Panc1 (cell line): ENCODE measurements at regions not wholly inside any gene's neighbourhood (a gene's known extent, or its start where the extent isn't known, plus 50 kb on each side); places are given as distances from the start of the nearest gene placed in this dataset.

ENCODE experiments used
- ATAC-seq: fragments of 200-7000 bp; cut with Tn5 transposase; 2 replicates; pipeline ENCODE4 v1.9.1; 2020; ENCODE audit warnings: mild to moderate bottlenecking, moderate library complexity
- BruUV-seq: library from RNA; stranded (reverse); fragments of 400-500 nt; replicated peaks from 2 replicates; lab custom pipeline; 2021; lab: Mats Ljungman, UMichigan
- CTCF ChIA-PET: fragments of 300-600 bp; sonication (Branson Sonifier 250); formaldehyde crosslinking; loops from one replicate; lab custom pipeline; 2022; ENCODE audit warnings: antibody characterized with exemption; lab: Charles Lee
- POLR2A ChIA-PET: fragments of 300-600 bp; sonication (Branson Sonifier 250); formaldehyde crosslinking; loops from one replicate; lab custom pipeline; 2022; ENCODE audit warnings: antibody characterized with exemption; lab: Charles Lee
- DNase-seq: peaks from one replicate; pipeline ENCODE4 v3.0.0-alpha.2; 2010; ENCODE audit warnings: low read depth, low spot score
- H3K27ac ChIP-seq: 2 replicates; pipeline ENCODE4 v1.5.1; 2011; ENCODE audit warnings: mild to moderate bottlenecking, low read length, inconsistent platforms
- H3K27me3 ChIP-seq: fragments of 200-500 bp; sonication (Bioruptor generic); 2 replicates; pipeline ENCODE4 v1.6.0; 2014; ENCODE audit warnings: low read length, inconsistent platforms; ENCODE audit not compliant: control insufficient read depth, insufficient read depth
- H3K36me3 ChIP-seq: fragments of 200-500 bp; sonication (Bioruptor generic); 2 replicates; pipeline ENCODE4 v1.5.1; 2014; ENCODE audit warnings: inconsistent platforms, mild to moderate bottlenecking, low read length, moderate library complexity; ENCODE audit not compliant: control insufficient read depth, insufficient read depth
- H3K4me1 ChIP-seq: 2 replicates; pipeline ENCODE4 v1.5.1; 2011; ENCODE audit warnings: inconsistent platforms, mild to moderate bottlenecking, low read length, moderate library complexity; ENCODE audit not compliant: control insufficient read depth, insufficient read depth
- H3K4me3 ChIP-seq, 2 experiments: 2 replicates each; pipeline ENCODE4 v1.5.1; 2011 to 2012; ENCODE audit warnings: low read depth in 2 of 2, low read length in 2 of 2, mild to moderate bottlenecking in 2 of 2, inconsistent platforms in 1 of 2, moderate library complexity in 1 of 2
- H3K9me3 ChIP-seq: fragments of 200-500 bp; sonication (Bioruptor generic); 2 replicates; pipeline ENCODE4 v1.5.1; 2014; ENCODE audit warnings: low read depth, mild to moderate bottlenecking, inconsistent platforms, low read length, moderate library complexity; ENCODE audit not compliant: control insufficient read depth, insufficient read depth
- POLR2AphosphoS5 ChIP-seq: IDR thresholded peaks from 2 replicates; pipeline ENCODE4 v1.6.1; 2012; ENCODE audit warnings: mild to moderate bottlenecking, low read depth, low read length, moderate library complexity
- SIN3A ChIP-seq: IDR thresholded peaks from 2 replicates; pipeline ENCODE4 v1.6.1; 2012; ENCODE audit warnings: low read depth, mild to moderate bottlenecking, low read length, moderate library complexity, borderline replicate concordance; ENCODE audit not compliant: insufficient read depth
- TCF7L2 ChIP-seq: IDR thresholded peaks from 2 replicates; pipeline ENCODE4 v1.6.1; 2011; ENCODE audit warnings: mild to moderate bottlenecking, low read depth, low read length, inconsistent platforms
- in situ Hi-C: cut with HindIII; loops from 2 replicates; pipeline ENCODE4 v1.10.0; 2016; ENCODE audit warnings: low sequenced_read_pairs, low pct_unique_long_range_greater_than_20kb
- intact Hi-C: fragments of 100-400 bp; cut with micrococcal nuclease; formaldehyde crosslinking; loops from one replicate; pipeline ENCODE4 v1.10.0; 2022; ENCODE audit not compliant: unreplicated experiment
- TF ChIP-seq, protein P1 (sequence below): fragments of 450-650 bp; IDR thresholded peaks from 2 replicates; pipeline ENCODE4 v1.5.1; 2017; ENCODE audit warnings: mild to moderate bottlenecking
- TF ChIP-seq, protein P2 (sequence below), 2 experiments: IDR thresholded peaks; 2 replicates each; pipeline ENCODE4 v1.6.1; 2011 to 2012; ENCODE audit warnings: low read depth in 2 of 2, control low read depth in 1 of 2, low read length in 1 of 2, mild to moderate bottlenecking in 1 of 2, moderate library complexity in 1 of 2; ENCODE audit not compliant: insufficient read depth in 1 of 2

DNA sequence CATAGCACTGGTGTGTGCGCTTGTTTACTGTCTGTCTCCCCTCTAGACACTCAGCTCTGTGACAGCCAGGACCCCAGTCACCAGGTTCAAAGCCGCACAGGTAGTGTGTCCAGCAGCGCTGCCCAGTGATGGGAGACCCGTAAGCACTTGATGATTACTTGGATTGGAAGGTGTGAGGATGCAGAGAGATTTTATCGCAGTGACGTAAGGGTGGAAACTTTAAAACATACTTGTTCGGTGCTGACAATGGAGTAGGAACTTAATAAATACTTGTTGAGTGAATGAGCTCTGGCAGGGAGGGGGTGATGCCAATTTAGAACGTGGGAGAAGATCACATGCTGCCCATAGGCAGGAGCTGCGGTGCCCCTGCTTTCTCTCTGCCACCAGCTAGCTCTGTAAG, 99.2 kb upstream of the PITX1 start:
- TF ChIP-seq, protein P1, sequence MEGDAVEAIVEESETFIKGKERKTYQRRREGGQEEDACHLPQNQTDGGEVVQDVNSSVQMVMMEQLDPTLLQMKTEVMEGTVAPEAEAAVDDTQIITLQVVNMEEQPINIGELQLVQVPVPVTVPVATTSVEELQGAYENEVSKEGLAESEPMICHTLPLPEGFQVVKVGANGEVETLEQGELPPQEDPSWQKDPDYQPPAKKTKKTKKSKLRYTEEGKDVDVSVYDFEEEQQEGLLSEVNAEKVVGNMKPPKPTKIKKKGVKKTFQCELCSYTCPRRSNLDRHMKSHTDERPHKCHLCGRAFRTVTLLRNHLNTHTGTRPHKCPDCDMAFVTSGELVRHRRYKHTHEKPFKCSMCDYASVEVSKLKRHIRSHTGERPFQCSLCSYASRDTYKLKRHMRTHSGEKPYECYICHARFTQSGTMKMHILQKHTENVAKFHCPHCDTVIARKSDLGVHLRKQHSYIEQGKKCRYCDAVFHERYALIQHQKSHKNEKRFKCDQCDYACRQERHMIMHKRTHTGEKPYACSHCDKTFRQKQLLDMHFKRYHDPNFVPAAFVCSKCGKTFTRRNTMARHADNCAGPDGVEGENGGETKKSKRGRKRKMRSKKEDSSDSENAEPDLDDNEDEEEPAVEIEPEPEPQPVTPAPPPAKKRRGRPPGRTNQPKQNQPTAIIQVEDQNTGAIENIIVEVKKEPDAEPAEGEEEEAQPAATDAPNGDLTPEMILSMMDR: no peak
- TF ChIP-seq, protein P2, sequence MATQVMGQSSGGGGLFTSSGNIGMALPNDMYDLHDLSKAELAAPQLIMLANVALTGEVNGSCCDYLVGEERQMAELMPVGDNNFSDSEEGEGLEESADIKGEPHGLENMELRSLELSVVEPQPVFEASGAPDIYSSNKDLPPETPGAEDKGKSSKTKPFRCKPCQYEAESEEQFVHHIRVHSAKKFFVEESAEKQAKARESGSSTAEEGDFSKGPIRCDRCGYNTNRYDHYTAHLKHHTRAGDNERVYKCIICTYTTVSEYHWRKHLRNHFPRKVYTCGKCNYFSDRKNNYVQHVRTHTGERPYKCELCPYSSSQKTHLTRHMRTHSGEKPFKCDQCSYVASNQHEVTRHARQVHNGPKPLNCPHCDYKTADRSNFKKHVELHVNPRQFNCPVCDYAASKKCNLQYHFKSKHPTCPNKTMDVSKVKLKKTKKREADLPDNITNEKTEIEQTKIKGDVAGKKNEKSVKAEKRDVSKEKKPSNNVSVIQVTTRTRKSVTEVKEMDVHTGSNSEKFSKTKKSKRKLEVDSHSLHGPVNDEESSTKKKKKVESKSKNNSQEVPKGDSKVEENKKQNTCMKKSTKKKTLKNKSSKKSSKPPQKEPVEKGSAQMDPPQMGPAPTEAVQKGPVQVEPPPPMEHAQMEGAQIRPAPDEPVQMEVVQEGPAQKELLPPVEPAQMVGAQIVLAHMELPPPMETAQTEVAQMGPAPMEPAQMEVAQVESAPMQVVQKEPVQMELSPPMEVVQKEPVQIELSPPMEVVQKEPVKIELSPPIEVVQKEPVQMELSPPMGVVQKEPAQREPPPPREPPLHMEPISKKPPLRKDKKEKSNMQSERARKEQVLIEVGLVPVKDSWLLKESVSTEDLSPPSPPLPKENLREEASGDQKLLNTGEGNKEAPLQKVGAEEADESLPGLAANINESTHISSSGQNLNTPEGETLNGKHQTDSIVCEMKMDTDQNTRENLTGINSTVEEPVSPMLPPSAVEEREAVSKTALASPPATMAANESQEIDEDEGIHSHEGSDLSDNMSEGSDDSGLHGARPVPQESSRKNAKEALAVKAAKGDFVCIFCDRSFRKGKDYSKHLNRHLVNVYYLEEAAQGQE (IDR thresholded peaks at IDR 0.05; ENCODE audit: insufficient read depth in 1 of 2, low read depth in 2 of 2, low read length in 1 of 2): no peak
- TF ChIP-seq TCF7L2 (no peak), POLR2AphosphoS5 (no peak), SIN3A (no peak)
- Histone ChIP-seq H3K4me3 (no peak overlapping the region), H3K9me3 (no peaks in the 10 kb centered on the region), H3K27ac (no peak overlapping the region), H3K4me1 (no peaks in the 10 kb centered on the region), H3K36me3 (no peaks in the 10 kb centered on the region), H3K27me3 (no peaks in the 10 kb centered on the region)
- ATAC-seq (no peak), DNase-seq (no peak)
- POLR2A ChIA-PET: no interaction called here
- intact Hi-C loops: no loop called here
- BruUV-seq: no TSS peak
- CTCF ChIA-PET: no interaction called here
- in situ Hi-C loops: no loop called here

DNA sequence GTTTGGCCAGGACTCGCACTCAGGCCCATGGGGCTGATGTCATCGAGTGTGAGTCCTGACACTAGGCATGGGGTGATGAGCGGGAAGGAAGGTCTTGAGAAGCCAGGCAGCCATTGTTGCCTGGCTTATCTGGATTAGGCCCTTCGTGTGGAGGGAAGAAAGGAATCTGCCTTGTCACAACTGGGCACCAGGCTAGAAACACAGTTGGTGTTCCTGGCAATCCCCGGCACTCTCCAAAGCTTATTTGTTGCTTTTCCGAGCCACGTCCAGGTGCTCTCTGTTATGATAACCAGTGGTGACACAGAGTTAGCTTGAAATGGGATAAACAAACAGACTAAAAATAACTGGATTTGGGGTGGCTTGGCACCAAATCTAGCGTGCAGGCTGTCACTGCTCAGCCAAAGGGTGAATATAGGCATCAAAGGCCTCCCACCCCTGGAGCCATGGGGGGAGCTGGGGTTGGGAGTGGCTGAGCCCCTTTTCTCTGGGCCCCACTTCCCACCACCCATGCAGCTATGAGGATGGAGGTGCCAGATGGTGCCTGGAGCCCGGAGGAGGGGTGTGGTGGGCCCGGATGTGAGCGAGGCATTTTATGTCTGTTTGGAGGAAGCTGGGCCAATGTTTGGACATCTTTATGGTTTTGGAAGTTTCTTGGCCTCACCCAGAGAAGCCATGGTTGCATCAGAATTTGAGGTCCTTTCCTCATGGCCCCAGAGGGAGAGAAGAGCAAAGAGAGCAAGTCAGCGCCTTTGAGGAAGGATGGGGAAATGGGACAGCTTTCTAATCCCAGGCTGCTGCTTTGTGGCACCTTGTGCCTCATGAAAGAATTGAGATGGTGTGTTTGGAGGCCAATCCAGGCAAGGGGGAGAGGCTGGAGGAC, 98.0 kb upstream of the PITX1 start:
- no TSS peak for BruUV-seq
- TF ChIP-seq, protein P1: no peak
- no peak for TF ChIP-seq SIN3A
- no peak for TF ChIP-seq TCF7L2
- TF ChIP-seq, protein P2 (IDR thresholded peaks at IDR 0.05; ENCODE audit: insufficient read depth in 1 of 2, low read depth in 2 of 2, low read length in 1 of 2): no peak
- no peak for TF ChIP-seq POLR2AphosphoS5
- no peaks in the 10 kb centered on the region for H3K36me3 ChIP-seq
- no peak for ATAC-seq
- POLR2A ChIA-PET: interaction anchor here (1.0 kb wide), 1 partner anchor 97 kb away, joined by 4 read pairs; no protein-coding TSS in a partner anchor
- H3K27me3 ChIP-seq: no peaks in the 10 kb centered on the region
- H3K9me3 ChIP-seq: no peaks in the 10 kb centered on the region
- H3K27ac ChIP-seq: no peak overlapping the region
- in situ Hi-C loops (no loop called here), intact Hi-C loops (no loop called here)
- H3K4me1 ChIP-seq: no peaks in the 10 kb centered on the region
- DNase-seq: no peak
- H3K4me3 ChIP-seq: no peak overlapping the region
- CTCF ChIA-PET: no interaction called here
